GM18868 (cell line): ENCODE measurements at regions not wholly inside any gene's neighbourhood (a gene's known extent, or its start where the extent isn't known, plus 50 kb on each side); places are given as distances from the start of the nearest gene placed in this dataset.
"Not testable (repeated sequence)": the region's sequence is repeated elsewhere in the genome, so short reads cannot be mapped to it uniquely, and the experiment has no call there.

ENCODE experiments used
- ATAC-seq: cut with Tn5 transposase; IDR thresholded peaks from one replicate; pipeline ENCODE4 v1.9.1; 2021; ENCODE audit warnings: mild to moderate bottlenecking, moderate library complexity; ENCODE audit not compliant: unreplicated experiment

GRCh38 chr2:105541189-105542050, 142.6 kb upstream of the FHL2 start:
- no peak for ATAC-seq

DNA sequence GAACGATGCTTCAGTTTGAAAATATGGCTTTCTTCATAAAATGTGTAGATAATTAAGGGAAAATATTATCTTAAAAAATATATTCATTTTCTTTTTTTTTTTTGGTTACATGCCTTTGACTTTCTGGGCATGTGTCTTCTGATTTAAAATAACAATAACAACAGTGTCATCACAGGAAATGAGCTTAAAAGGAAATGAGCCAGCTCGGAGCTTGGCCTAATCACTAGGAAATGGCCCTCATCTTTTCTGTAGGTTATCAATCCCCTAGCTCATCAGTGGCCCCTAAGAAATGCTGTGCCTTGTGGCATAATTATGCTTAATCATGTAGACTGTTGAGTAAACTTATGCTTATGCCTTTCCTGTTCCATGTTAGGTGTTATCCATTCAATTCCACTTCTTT, 141.8 kb upstream of the FHL2 start:
- ATAC-seq, result no peak

DNA sequence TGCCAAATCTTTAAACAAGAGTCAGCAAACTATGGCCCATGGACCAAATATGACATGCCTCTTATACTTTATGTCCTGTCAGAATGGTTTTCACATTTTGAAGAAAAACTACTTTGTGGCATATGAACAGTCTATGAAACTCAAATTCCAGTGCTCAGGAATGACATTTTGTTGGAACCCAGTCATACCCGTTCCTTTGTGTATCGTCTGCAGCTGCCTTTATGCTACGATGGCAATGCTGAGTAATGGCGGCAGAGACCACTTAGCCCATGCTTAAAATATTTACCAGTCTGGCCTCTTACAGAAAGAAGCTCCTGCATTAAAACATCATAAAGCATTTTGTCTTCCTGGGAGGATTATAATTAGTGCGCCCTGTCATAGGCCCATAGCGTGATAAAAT, 140.5 kb upstream of the FHL2 start:
- no peak for ATAC-seq

DNA sequence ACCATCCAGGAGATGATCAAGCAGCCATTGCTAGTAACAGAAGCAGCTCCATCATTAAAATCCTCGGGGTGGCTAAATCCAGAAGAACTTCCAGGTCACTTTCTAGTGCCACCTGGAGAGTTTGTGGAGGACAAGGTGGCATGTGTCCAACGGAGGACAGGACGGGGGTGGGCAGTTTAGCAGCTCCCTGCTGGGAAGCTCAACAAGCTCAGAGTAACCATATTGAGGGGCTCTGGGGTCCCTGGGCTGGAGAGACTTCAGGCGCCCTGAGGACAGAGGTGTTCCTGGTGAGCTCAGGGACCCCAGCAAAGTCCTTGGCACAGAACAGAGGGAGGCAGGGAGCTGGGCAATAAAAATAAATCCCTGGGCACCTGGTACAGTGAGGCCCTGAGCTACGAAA, 140.0 kb upstream of the FHL2 start:
- no peak for ATAC-seq

GRCh38 chr2:105537920-105538319, 139.1 kb upstream of the FHL2 start:
- no peak for ATAC-seq

DNA sequence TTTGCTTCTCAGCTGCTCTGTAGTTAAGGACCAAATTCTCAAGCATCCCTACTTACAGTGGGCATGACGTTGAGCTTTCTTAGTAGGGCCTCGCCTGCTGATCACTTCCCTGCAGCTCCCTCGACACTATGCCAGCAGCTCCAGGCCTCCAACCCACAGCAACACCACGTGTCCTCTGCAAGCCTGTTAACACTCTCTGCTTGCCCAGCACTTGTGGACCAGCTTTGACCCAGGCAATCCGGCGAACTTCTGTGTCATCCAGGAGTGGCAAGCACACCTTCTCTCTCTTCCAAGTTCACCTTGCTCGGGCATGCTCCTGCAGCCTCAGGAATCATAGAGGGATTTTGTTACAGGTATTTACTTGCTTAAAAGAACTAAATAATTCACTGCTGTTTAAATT, 138.6 kb upstream of the FHL2 start:
- no peak for ATAC-seq

DNA sequence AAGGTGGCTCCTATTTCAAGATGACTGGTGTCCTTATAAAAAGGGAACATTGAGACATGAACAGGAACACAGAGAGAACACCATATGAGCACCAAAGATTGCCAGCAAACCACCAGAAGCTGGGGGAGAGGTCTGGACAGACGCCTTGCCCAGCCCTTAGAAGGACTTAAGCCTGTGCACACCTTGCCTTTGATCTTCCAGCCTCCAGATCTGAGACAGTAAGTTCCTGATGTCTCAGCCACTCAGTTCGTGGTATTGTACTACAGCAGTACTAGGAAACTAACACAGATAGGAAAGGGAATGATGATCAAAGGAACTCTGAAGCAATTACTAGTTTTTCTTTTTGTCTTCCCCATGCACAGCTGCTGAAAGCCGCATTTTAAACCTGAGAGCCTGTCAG, 137.3 kb upstream of the FHL2 start:
- no peak for ATAC-seq

GRCh38 chr2:105529258-105529657, 130.4 kb upstream of the FHL2 start:
- ATAC-seq, result not testable (repeated sequence)

- no peak for ATAC-seq
Observed at GRCh38 chr2:105526000-105526925, 127.4 kb upstream of the FHL2 start.

DNA sequence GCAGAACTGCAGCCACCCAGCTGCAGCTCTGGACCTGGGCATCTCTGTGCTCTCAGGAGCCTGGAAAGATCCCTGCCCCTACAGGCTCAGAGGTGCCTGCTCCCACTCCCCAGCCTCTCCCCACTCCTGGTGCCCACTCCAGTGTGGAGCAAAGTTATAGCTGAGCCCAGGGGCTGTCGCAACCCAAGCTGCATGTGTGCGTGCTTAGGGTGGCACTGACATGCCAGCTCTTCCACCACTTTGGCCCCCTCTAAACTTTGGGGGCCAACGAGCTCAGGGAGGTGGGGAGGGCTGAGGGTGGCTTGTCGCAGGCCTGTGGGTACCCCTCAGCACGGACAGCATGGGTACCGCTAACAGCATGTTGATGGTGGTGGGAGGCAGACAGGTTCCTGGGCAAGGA, 126.3 kb upstream of the FHL2 start:
- no peak for ATAC-seq

- ATAC-seq, result no peak
Observed at GRCh38 chr2:105522645-105523044, 123.8 kb upstream of the FHL2 start.

GRCh38 chr2:105521616-105522015, 122.8 kb upstream of the FHL2 start:
- ATAC-seq, result no peak

DNA sequence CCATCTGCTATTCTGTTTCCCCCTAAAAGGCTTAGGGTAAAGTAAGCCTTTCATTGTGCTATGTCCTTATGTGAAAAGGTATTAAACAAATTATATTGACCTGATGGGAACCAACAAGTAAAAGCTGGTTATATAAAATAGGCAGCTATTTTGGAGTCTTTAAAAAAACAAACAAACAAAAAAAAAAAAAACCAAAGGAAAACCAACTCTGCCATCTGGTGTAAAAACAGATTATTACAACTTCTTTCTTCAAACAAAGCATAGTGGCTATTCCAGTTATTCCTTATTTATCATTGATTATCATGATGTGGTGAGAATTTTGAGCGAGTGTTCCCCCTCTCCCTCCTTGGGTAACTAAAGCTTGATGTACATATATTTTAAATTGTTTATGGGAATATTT, 122.3 kb upstream of the FHL2 start:
- ATAC-seq, result no peak

- ATAC-seq, result no peak
Observed at GRCh38 chr2:105519516-105519915, 120.7 kb upstream of the FHL2 start.

DNA sequence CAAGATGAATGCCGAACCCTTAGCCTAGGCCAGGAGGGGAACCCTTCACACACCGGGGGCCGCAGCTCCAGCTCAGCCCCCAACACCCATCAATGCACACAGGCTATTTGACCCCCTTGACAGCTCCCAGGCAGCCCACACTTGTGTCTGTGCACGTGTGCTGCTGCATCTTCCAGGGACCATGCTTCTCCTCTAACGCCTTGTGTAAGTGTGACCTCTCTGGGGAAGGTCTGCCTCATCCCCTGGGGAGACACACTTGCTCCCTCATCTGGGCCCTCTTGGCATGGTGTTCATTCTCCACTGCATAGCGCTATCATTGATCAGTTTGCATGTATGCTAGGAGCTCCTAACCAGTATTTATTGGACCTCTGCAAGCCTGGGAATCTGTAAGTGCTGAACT, 120.0 kb upstream of the FHL2 start:
- ATAC-seq, result no peak

GRCh38 chr2:105517814-105518705, 119.2 kb upstream of the FHL2 start:
- ATAC-seq, result no peak

DNA sequence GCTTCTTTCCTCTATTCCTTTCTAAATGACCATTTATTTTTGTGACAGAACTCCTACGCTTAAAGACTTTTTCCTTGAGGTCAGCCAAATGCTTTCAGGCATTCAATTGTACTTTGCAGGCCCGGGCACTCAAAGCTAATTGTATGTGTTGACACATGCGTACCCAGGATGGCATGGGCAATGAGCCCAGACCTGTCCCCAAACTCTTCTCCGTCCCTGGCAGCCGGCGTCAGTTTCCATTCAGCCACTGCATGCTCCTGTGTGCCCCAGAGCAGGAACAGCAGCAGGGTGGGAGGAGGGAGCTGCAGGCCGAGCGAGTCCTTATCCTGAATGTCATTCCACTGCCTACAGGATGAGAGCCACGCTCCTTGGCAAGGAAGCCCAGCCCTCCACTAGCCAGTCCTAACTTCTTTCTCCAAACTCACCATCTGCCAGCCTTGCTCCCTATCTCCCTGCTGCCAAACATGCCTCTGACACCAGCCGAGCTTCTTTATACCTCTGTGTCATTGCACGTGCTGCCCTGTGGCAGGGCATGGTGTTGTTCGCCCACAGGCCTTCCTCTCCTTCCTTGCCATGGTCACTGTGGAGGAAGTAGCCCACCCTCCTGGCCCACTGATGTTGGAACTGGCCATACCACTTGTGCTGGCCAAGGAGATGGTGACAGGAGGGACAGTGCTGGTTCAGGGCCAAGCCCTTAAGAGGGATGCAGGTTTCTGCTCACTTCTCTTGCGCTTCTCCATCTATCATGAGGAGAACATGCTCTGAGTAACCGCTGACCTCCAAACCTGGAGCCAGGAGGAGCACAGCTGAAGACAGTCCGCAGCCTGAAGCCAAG, 116.9 kb upstream of the FHL2 start:
- ATAC-seq, result no peak

DNA sequence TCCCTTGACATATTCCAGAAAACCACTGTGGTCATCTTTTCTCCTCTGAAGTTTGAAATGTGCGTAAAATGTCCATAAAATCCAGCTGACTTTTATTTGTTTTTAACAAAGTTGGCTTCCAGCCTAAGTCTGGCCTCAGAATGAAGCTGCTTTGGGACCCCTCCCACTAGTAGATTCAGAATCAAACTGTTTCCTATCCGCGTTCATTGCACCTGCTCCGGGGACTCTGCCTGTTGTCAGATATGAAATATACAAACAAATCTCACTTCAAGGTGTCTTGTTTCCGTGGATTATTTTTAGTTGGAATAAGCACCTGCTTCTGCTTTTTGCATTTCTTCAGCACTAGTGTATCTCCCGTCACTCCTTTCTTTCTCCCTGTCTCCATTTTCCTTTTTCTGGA, 115.7 kb upstream of the FHL2 start:
- ATAC-seq, result no peak

- ATAC-seq, result no peak
Observed at GRCh38 chr2:105510761-105511528, 112.1 kb upstream of the FHL2 start.
